ENCODE measurements at regions not wholly inside any gene's neighbourhood (a gene's known extent, or its start where the extent isn't known, plus 50 kb on each side); places are given as distances from the start of the nearest gene placed in this dataset.
A peak's percentile ranks its signal among the peaks of the same experiment; 100 is the strongest.

- intact Hi-C loops (cut with DNase I) = no loop called here
- ATAC-seq = peak; percentile 90
These were observed 183.0 kb downstream of the THBS2 start for GRCh38 chr6:169070506-169071176.

GRCh38 chr6:169069356-169069755 lies 184.3 kb downstream of the THBS2 start:
- DNase-seq = no peak
- intact Hi-C loops (cut with DNase I) = no loop called here
- H3K9me3 ChIP-seq = no peaks in the 10 kb centered on the region
- no peak overlapping the region for H3K4me3 ChIP-seq
- H3K27ac ChIP-seq = no peak overlapping the region
- no peaks in the 10 kb centered on the region for H3K27me3 ChIP-seq
- H3K4me1 ChIP-seq = no peaks in the 10 kb centered on the region
- no peak for TF ChIP-seq CTCF (IDR thresholded peaks at IDR 0.05)
- H3K36me3 ChIP-seq = no peaks in the 10 kb centered on the region
- no peak for ATAC-seq

More at GRCh38 chr6:169070506-169071176, 183.0 kb downstream of the THBS2 start:
- no peaks in the 10 kb centered on the region for H3K4me1 ChIP-seq
- no peaks in the 10 kb centered on the region for H3K9me3 ChIP-seq
- H3K4me3 ChIP-seq = no peak overlapping the region
- H3K27me3 ChIP-seq = no peaks in the 10 kb centered on the region
- DNase-seq = peak in 1 of 4 donors; percentile 80
- no peaks in the 10 kb centered on the region for H3K36me3 ChIP-seq
- no peak for TF ChIP-seq CTCF (IDR thresholded peaks at IDR 0.05)
- peak overlapping the region in 1 of 2 donors; percentile 67 for H3K27ac ChIP-seq

GRCh38 chr6:169064194-169064593 lies 189.5 kb downstream of the THBS2 start:
- ATAC-seq = no peak

GRCh38 chr6:169062272-169062671 lies 191.4 kb downstream of the THBS2 start:
- H3K9me3 ChIP-seq = peaks cover 0 to 10% of the 10 kb centered on the region in 2 donors
- H3K4me3 ChIP-seq = no peak overlapping the region
- no peaks in the 10 kb centered on the region for H3K36me3 ChIP-seq
- no peak for TF ChIP-seq CTCF (IDR thresholded peaks at IDR 0.05)
- intact Hi-C loops (cut with DNase I) = no loop called here
- DNase-seq = no peak
- ATAC-seq = no peak
- no peaks in the 10 kb centered on the region for H3K27me3 ChIP-seq
- no peak overlapping the region for H3K27ac ChIP-seq
- no peaks in the 10 kb centered on the region for H3K4me1 ChIP-seq

More at GRCh38 chr6:169064194-169064593, 189.5 kb downstream of the THBS2 start:
- no peaks in the 10 kb centered on the region for H3K36me3 ChIP-seq
- H3K27me3 ChIP-seq = no peaks in the 10 kb centered on the region
- no peak for TF ChIP-seq CTCF (IDR thresholded peaks at IDR 0.05)
- no peak overlapping the region for H3K4me3 ChIP-seq
- H3K4me1 ChIP-seq = no peaks in the 10 kb centered on the region
- H3K9me3 ChIP-seq = peaks cover 0 to 10% of the 10 kb centered on the region in 2 donors
- H3K27ac ChIP-seq = no peak overlapping the region
- DNase-seq = no peak
- intact Hi-C loops (cut with DNase I) = no loop called here

GRCh38 chr6:169058634-169059033 lies 195.0 kb downstream of the THBS2 start:
- TF ChIP-seq CTCF (IDR thresholded peaks at IDR 0.05) = no peak

More at GRCh38 chr6:169058634-169059033, 195.0 kb downstream of the THBS2 start:
- no peak overlapping the region for H3K4me3 ChIP-seq
- H3K4me1 ChIP-seq = no peaks in the 10 kb centered on the region
- H3K9me3 ChIP-seq = peaks cover 0 to 10% of the 10 kb centered on the region in 2 donors
- H3K36me3 ChIP-seq = no peaks in the 10 kb centered on the region
- no peak for DNase-seq
- no peaks in the 10 kb centered on the region for H3K27me3 ChIP-seq
- no peak for ATAC-seq
- no peak overlapping the region for H3K27ac ChIP-seq
- intact Hi-C loops (cut with DNase I) = no loop called here
